Natural killer cell (primary cell): ENCODE measurements at regions not wholly inside any gene's neighbourhood (a gene's known extent, or its start where the extent isn't known, plus 50 kb on each side); places are given as distances from the start of the nearest gene placed in this dataset.

Source experiments
- ATAC-seq, 3 donors: fragments of 150-1000 bp in 2 of 3; fragments of 200-7000 bp in 1 of 3; cut with Tn5 transposase; 1 replicate in 1 of 3; 2 replicates in 2 of 3; pipeline ENCODE4 v1.10.0; 2021; ENCODE audit warnings: mild to moderate bottlenecking in 2 of 3, moderate library complexity in 2 of 3
- DNase-seq, 2 donors: peaks; one replicate each; pipeline versions ENCODE4 v3.0.0 to v3.0.0-alpha.2; 2013 to 2021; ENCODE audit warnings: mixed read lengths in 1 of 2
- H3K27ac ChIP-seq: one replicate; pipeline ENCODE4 v1.5.1; 2013; ENCODE audit warnings: mild to moderate bottlenecking, low read length
- H3K27me3 ChIP-seq: one replicate; pipeline ENCODE4 v1.6.1; 2013; ENCODE audit warnings: low read length; ENCODE audit not compliant: control insufficient read depth, insufficient read depth
- H3K36me3 ChIP-seq: one replicate; pipeline ENCODE4 v1.6.1; 2013; ENCODE audit warnings: low read length; ENCODE audit not compliant: control insufficient read depth, insufficient read depth
- H3K4me1 ChIP-seq: one replicate; pipeline ENCODE4 v1.6.1; 2013; ENCODE audit warnings: low read length; ENCODE audit not compliant: control insufficient read depth, insufficient read depth
- H3K4me3 ChIP-seq: one replicate; pipeline ENCODE4 v1.5.1; 2013; ENCODE audit warnings: low read length
- H3K9me3 ChIP-seq: one replicate; pipeline ENCODE4 v1.6.1; 2013; ENCODE audit warnings: low read length; ENCODE audit not compliant: control insufficient read depth, insufficient read depth
- H3K27ac Mint-ChIP-seq, 2 donors: one replicate each; pipeline ENCODE4 v1.8.0; 2022; ENCODE audit warnings: mild to moderate bottlenecking in 2 of 2, mixed read lengths in 2 of 2, moderate library complexity in 1 of 2
- H3K27me3 Mint-ChIP-seq, 2 donors: one replicate each; pipeline ENCODE4 v1.8.0; 2022; ENCODE audit warnings: low read depth in 2 of 2, mixed read lengths in 2 of 2
- H3K36me3 Mint-ChIP-seq: one replicate; pipeline ENCODE4 v1.8.0; 2022; ENCODE audit warnings: mixed read lengths
- H3K4me1 Mint-ChIP-seq, 2 donors: one replicate each; pipeline ENCODE4 v1.8.0; 2022; ENCODE audit warnings: mixed read lengths in 2 of 2
- H3K4me3 Mint-ChIP-seq: one replicate; pipeline ENCODE4 v1.8.0; 2022; ENCODE audit warnings: mild to moderate bottlenecking, moderate library complexity, mixed read lengths
- H3K9me3 Mint-ChIP-seq, 2 donors: one replicate each; pipeline ENCODE4 v1.8.0; 2022; ENCODE audit warnings: mixed read lengths in 2 of 2
- WGBS: methylation state at CpG from one replicate; pipeline ENCODE4 v1.1.7; 2013; ENCODE audit warnings: missing lambda C conversion rate; ENCODE audit not compliant: insufficient coverage; 5-methylcytosine and 5-hydroxymethylcytosine counted together
- intact Hi-C: fragments of 100-400 bp; cut with micrococcal nuclease; formaldehyde crosslinking; loops from one replicate; pipeline ENCODE4 v1.14.2; 2022
- TF ChIP-seq, protein P1 (sequence below): fragments of 200-600 bp; IDR thresholded peaks from one replicate; pipeline ENCODE4 v1.8.0; 2022; ENCODE audit warnings: antibody characterized with exemption

DNA sequence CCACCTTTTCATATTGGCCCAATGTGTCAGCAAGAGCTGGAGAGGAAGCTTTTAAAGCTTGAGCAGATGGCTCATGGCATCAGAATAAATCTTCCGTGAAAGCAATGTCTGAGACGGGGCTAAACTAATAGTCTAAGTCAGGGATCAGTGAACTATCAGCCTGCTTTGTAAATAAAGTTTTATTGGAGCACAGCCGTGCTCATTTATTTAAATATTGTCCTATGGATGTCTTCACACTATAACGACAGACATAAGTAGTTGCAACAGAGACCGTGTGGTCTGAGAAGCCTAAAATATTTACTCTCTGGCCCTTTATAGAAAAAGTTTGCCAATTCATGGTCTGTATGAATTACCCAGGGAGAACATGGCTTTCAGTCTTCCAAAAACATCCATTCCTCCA lies 85.6 kb upstream of the SLC44A1 start:
- no peak for ATAC-seq
- DNase-seq: no peak
- H3K4me3 Mint-ChIP-seq: no peak overlapping the region
- H3K9me3 ChIP-seq: no peaks in the 10 kb centered on the region
- no peaks in the 10 kb centered on the region for H3K4me1 Mint-ChIP-seq
- H3K27me3 ChIP-seq: no peaks in the 10 kb centered on the region
- 96% methylated on average over 5 of the region's 5 CpGs for WGBS
- intact Hi-C loops: no loop called here
- H3K4me1 ChIP-seq: no peaks in the 10 kb centered on the region
- peaks cover 6% of the 10 kb centered on the region in 2 donors for H3K27me3 Mint-ChIP-seq
- no peak overlapping the region for H3K27ac ChIP-seq
- TF ChIP-seq, protein P1, sequence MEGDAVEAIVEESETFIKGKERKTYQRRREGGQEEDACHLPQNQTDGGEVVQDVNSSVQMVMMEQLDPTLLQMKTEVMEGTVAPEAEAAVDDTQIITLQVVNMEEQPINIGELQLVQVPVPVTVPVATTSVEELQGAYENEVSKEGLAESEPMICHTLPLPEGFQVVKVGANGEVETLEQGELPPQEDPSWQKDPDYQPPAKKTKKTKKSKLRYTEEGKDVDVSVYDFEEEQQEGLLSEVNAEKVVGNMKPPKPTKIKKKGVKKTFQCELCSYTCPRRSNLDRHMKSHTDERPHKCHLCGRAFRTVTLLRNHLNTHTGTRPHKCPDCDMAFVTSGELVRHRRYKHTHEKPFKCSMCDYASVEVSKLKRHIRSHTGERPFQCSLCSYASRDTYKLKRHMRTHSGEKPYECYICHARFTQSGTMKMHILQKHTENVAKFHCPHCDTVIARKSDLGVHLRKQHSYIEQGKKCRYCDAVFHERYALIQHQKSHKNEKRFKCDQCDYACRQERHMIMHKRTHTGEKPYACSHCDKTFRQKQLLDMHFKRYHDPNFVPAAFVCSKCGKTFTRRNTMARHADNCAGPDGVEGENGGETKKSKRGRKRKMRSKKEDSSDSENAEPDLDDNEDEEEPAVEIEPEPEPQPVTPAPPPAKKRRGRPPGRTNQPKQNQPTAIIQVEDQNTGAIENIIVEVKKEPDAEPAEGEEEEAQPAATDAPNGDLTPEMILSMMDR: no peak
- no peak overlapping the region for H3K4me3 ChIP-seq
- H3K36me3 ChIP-seq: no peaks in the 10 kb centered on the region
- H3K36me3 Mint-ChIP-seq: no peaks in the 10 kb centered on the region
- H3K9me3 Mint-ChIP-seq: no peaks in the 10 kb centered on the region
- no peak overlapping the region for H3K27ac Mint-ChIP-seq

DNA sequence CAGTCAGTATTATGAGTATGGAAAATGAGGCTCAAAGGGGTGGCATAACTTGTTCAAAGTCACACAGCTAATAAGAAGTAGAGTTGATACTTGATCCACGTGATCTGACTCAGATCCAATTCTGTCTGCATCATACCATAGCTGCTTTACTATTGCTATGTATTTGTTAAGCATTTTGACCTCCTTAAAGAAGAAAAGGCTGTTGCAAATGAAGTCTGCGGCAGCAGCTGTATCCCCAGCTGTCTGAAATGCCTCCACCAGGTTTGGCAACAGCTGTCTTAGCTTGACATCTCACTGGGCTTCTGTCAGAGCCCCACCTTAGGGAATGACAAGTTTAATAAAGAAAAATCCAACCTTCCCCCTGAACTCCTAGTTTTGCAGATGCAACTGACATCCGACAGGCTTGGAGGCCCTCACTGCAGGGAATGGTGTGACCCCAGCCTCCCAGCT lies 75.6 kb upstream of the SLC44A1 start:
- DNase-seq (no peak), ATAC-seq (no peak)
- H3K27me3 ChIP-seq: no peaks in the 10 kb centered on the region
- no peaks in the 10 kb centered on the region for H3K4me1 Mint-ChIP-seq
- no peak overlapping the region for H3K4me3 ChIP-seq
- TF ChIP-seq, protein P1: no peak
- H3K27me3 Mint-ChIP-seq: peaks cover 2 to 16% of the 10 kb centered on the region in 2 donors
- H3K4me3 Mint-ChIP-seq: no peak overlapping the region
- H3K9me3 ChIP-seq: no peaks in the 10 kb centered on the region
- H3K27ac Mint-ChIP-seq: no peak overlapping the region
- H3K27ac ChIP-seq: no peak overlapping the region
- H3K36me3 ChIP-seq: no peaks in the 10 kb centered on the region
- no peaks in the 10 kb centered on the region for H3K9me3 Mint-ChIP-seq
- no peaks in the 10 kb centered on the region for H3K36me3 Mint-ChIP-seq
- intact Hi-C loops: no loop called here
- 82% methylated on average over 3 of the region's 3 CpGs for WGBS
- no peaks in the 10 kb centered on the region for H3K4me1 ChIP-seq

DNA sequence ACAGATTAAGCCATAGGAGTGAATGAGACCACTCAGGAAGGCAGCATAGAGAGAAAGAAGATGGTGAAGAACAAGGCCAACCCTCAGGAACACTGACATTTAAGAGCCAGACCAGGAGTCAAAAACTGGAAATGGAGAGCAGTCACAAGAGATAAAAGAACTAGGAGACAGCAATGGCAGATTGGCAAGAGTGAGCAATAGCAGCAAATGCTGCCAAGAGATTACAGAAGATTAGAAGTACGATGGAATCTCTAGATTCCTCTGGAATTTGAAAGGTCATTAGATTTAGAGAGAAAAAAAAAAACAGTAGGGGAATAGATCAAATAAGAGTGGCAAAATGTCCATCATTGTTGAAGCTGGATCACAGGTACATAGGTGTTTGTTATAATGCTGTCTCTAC lies 73.4 kb upstream of the SLC44A1 start:
- Mint-ChIP-seq H3K27me3 (peaks cover 2 to 16% of the 10 kb centered on the region in 2 donors), H3K27ac (no peak overlapping the region), H3K4me1 (no peaks in the 10 kb centered on the region), H3K4me3 (no peak overlapping the region), H3K36me3 (no peaks in the 10 kb centered on the region), H3K9me3 (no peaks in the 10 kb centered on the region)
- TF ChIP-seq, protein P1: no peak
- Histone ChIP-seq H3K4me3 (no peak overlapping the region), H3K36me3 (no peaks in the 10 kb centered on the region), H3K4me1 (no peaks in the 10 kb centered on the region), H3K9me3 (no peaks in the 10 kb centered on the region), H3K27ac (no peak overlapping the region), H3K27me3 (no peaks in the 10 kb centered on the region)
- WGBS: 91% methylated on average over 1 of the region's 1 CpG
- DNase-seq (no peak), ATAC-seq (no peak)
- intact Hi-C loops: no loop called here

DNA sequence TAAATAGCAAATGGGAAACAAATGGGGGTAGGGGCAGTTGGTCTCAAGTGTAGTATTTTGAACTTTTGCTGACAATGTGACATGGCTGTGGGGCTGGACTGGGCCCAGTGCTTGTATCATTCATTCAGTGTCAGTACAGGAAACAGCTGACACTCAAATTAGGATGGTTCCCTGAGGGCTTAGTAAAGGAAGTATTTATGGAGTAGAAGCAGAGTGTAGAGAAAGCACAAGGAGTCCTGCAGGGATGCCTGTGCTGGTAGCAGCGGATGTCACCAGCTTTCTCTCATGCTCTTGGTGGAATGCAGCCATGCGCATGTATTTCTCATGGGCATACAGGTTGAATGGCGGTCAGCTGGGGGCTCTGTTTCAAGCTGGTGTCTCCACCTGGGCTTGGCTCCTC lies 72.9 kb upstream of the SLC44A1 start:
- no peaks in the 10 kb centered on the region for H3K36me3 Mint-ChIP-seq
- no peaks in the 10 kb centered on the region for H3K4me1 Mint-ChIP-seq
- Histone ChIP-seq H3K4me1 (no peaks in the 10 kb centered on the region), H3K36me3 (no peaks in the 10 kb centered on the region), H3K4me3 (no peak overlapping the region), H3K27me3 (no peaks in the 10 kb centered on the region), H3K9me3 (no peaks in the 10 kb centered on the region), H3K27ac (no peak overlapping the region)
- WGBS: 80% methylated on average over 3 of the region's 3 CpGs
- no peak overlapping the region for H3K27ac Mint-ChIP-seq
- intact Hi-C loops: no loop called here
- no peaks in the 10 kb centered on the region for H3K9me3 Mint-ChIP-seq
- ATAC-seq: no peak
- peaks cover 2 to 12% of the 10 kb centered on the region in 2 donors for H3K27me3 Mint-ChIP-seq
- H3K4me3 Mint-ChIP-seq: no peak overlapping the region
- TF ChIP-seq, protein P1: no peak
- DNase-seq: no peak
